Endothelial cell of umbilical vein (primary cell): ENCODE measurements at regions not wholly inside any gene's neighbourhood (a gene's known extent, or its start where the extent isn't known, plus 50 kb on each side); places are given as distances from the start of the nearest gene placed in this dataset.

Experiments
- BruUV-seq: library from RNA; stranded (reverse); fragments of 400-500 nt; replicated peaks from 2 replicates; lab custom pipeline; 2021; lab: Mats Ljungman, UMichigan
- CTCF ChIA-PET: fragments of 300-600, 350-600 bp; sonication (Branson Sonifier 250); formaldehyde crosslinking; loops from one replicate; lab custom pipeline; 2021; ENCODE audit warnings: antibody characterized with exemption, inconsistent platforms; lab: Charles Lee
- POLR2A ChIA-PET: fragments of 300-600, 350-600 bp; sonication (Branson Sonifier 250); formaldehyde crosslinking; loops from one replicate; lab custom pipeline; 2021; ENCODE audit warnings: antibody characterized with exemption, inconsistent platforms; lab: Charles Lee
- DNase-seq: peaks from one replicate; pipeline ENCODE4 v3.0.0-alpha.2; 2011; ENCODE audit warnings: low read depth, low spot score
- FAIRE-seq: peaks from 2 replicates; lab custom pipeline; 2011; peaks lifted over from hg19 to GRCh38; lab: Jason Lieb, UNC
- H2AFZ ChIP-seq: 2 replicates; pipeline ENCODE4 v1.6.0; 2012; ENCODE audit warnings: low read depth, low read length, control low read depth, inconsistent platforms
- H3K27ac ChIP-seq: 2 replicates; pipeline ENCODE4 v1.5.1; 2011; ENCODE audit warnings: low read depth, mild to moderate bottlenecking, control low read depth, low read length, moderate library complexity; ENCODE audit not compliant: insufficient read depth
- H3K27me3 ChIP-seq, 2 experiments: 2 replicates each; pipeline versions ENCODE4 v1.6.0 to v1.6.1; 2011; ENCODE audit warnings: low read length in 2 of 2, mixed read lengths in 1 of 2; ENCODE audit not compliant: control insufficient read depth in 2 of 2, insufficient read depth in 2 of 2
- H3K36me3 ChIP-seq, 2 experiments: 2 replicates in 1 of 2; 3 replicates in 1 of 2; pipeline ENCODE4 v1.5.1; 2011; ENCODE audit warnings: low read length in 2 of 2, mild to moderate bottlenecking in 1 of 2, moderate library complexity in 1 of 2; ENCODE audit not compliant: control insufficient read depth in 2 of 2, insufficient read depth in 2 of 2; ENCODE audit errors: extremely low read depth in 1 of 2
- H3K4me1 ChIP-seq: 3 replicates; pipeline ENCODE4 v1.5.1; 2011; ENCODE audit warnings: mild to moderate bottlenecking, low read length; ENCODE audit not compliant: control insufficient read depth, insufficient read depth; ENCODE audit errors: extremely low read depth
- H3K4me2 ChIP-seq: 2 replicates; pipeline ENCODE4 v1.6.1; 2011; ENCODE audit warnings: low read length, control low read depth, mixed read lengths; ENCODE audit not compliant: insufficient read depth
- H3K4me3 ChIP-seq, 3 experiments: fragments of 200-600 bp in 1 of 3; sonication (generic), shearing (Covaris generic) in 1 of 3; replicated peaks in 1 of 3; 2 replicates each; pipeline ENCODE4 v1.5.1; 2011 to 2016; ENCODE audit warnings: control low read depth in 3 of 3, low read length in 3 of 3, mild to moderate bottlenecking in 2 of 3, inconsistent platforms in 1 of 3, low read depth in 1 of 3, moderate library complexity in 1 of 3; ENCODE audit not compliant: insufficient read depth in 1 of 3
- H3K79me2 ChIP-seq: 2 replicates; pipeline ENCODE4 v1.6.0; 2012; ENCODE audit warnings: low read length, inconsistent platforms; ENCODE audit not compliant: control insufficient read depth, insufficient read depth
- H3K9ac ChIP-seq: replicated peaks from 2 replicates; pipeline ENCODE3; 2011; ENCODE audit warnings: low read length, control low read depth; ENCODE audit not compliant: insufficient read depth; ENCODE audit errors: extremely low read depth
- H3K9me1 ChIP-seq: replicated peaks from 3 replicates; pipeline ENCODE4 v1.6.0; 2011; ENCODE audit warnings: mild to moderate bottlenecking, low read length; ENCODE audit not compliant: control insufficient read depth, insufficient read depth; ENCODE audit errors: extremely low read depth
- H3K9me3 ChIP-seq: replicated peaks from 2 replicates; pipeline ENCODE4 v1.5.1; 2012; ENCODE audit warnings: low read length, inconsistent platforms; ENCODE audit not compliant: control insufficient read depth, insufficient read depth
- H4K20me1 ChIP-seq: replicated peaks from 2 replicates; pipeline ENCODE3; 2011; ENCODE audit warnings: mild to moderate bottlenecking, low read length; ENCODE audit not compliant: control insufficient read depth, insufficient read depth; ENCODE audit errors: extremely low read depth
- JUN ChIP-seq: IDR thresholded peaks from 2 replicates; pipeline ENCODE4 v1.6.1; 2011; ENCODE audit warnings: borderline replicate concordance, low read depth; ENCODE audit not compliant: insufficient read length, insufficient read depth
- MYC ChIP-seq: IDR thresholded peaks from one replicate; pipeline ENCODE4 v1.6.1; 2011; ENCODE audit warnings: mild to moderate bottlenecking, low read depth, low read length
- dilution Hi-C: fragments of 300-500 bp; cut with MboI; formaldehyde crosslinking; loops from one replicate; pipeline ENCODE4 v1.15.0; 2019; ENCODE audit warnings: low sequenced_read_pairs; ENCODE audit not compliant: extremely low pct_ligation_motif_present
- intact Hi-C: fragments of 100-400 bp; cut with micrococcal nuclease; formaldehyde crosslinking; loops from one replicate; pipeline ENCODE4 v1.10.0; 2022
- TF ChIP-seq, protein P1 (sequence below): IDR thresholded peaks from 2 replicates; pipeline ENCODE4 v1.6.1; 2011; ENCODE audit not compliant: insufficient read depth, insufficient read length

GRCh38 chr13:85729296-85729695 lies 69.9 kb downstream of the SLITRK6 start:
- no peak for DNase-seq
- Histone ChIP-seq H3K9ac (no peak overlapping the region), H3K79me2 (no peaks in the 10 kb centered on the region), H3K4me3 (no peak overlapping the region), H3K27me3 (no peaks in the 10 kb centered on the region), H3K27ac (no peak overlapping the region), H3K4me1 (no peaks in the 10 kb centered on the region), H3K4me2 (no peak overlapping the region), H3K9me1 (no peaks in the 10 kb centered on the region), H3K9me3 (peaks cover 3% of the 10 kb centered on the region), H4K20me1 (no peaks in the 10 kb centered on the region), H3K36me3 (no peaks in the 10 kb centered on the region), H2AFZ (no peak overlapping the region)
- no TSS peak for BruUV-seq
- no peak for FAIRE-seq
- ChIA-PET CTCF (no interaction called here), POLR2A (no interaction called here)
- dilution Hi-C loops (no loop called here), intact Hi-C loops (no loop called here)
- no peak for TF ChIP-seq MYC
- no peak for TF ChIP-seq JUN

GRCh38 chr13:85728811-85729210 lies 70.4 kb downstream of the SLITRK6 start:
- Histone ChIP-seq H3K79me2 (no peaks in the 10 kb centered on the region), H3K27ac (no peak overlapping the region), H3K4me2 (no peak overlapping the region), H2AFZ (no peak overlapping the region), H3K9me1 (no peaks in the 10 kb centered on the region), H3K36me3 (no peaks in the 10 kb centered on the region), H3K4me1 (no peaks in the 10 kb centered on the region), H3K9me3 (peaks cover 4% of the 10 kb centered on the region), H4K20me1 (no peaks in the 10 kb centered on the region), H3K4me3 (no peak overlapping the region), H3K9ac (no peak overlapping the region), H3K27me3 (no peaks in the 10 kb centered on the region)
- intact Hi-C loops, result no loop called here
- TF ChIP-seq, protein P1, sequence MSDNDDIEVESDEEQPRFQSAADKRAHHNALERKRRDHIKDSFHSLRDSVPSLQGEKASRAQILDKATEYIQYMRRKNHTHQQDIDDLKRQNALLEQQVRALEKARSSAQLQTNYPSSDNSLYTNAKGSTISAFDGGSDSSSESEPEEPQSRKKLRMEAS, result no peak
- BruUV-seq, result no TSS peak
- DNase-seq (no peak), FAIRE-seq (no peak)
- POLR2A ChIA-PET, result no interaction called here
- CTCF ChIA-PET, result no interaction called here
- dilution Hi-C loops, result no loop called here
